ENCODE measurements at regions not wholly inside any gene's neighbourhood (a gene's known extent, or its start where the extent isn't known, plus 50 kb on each side); places are given as distances from the start of the nearest gene placed in this dataset.

GRCh38 chr6:139508023-139508422 is 133.6 kb upstream of the CITED2 start:
- DNase-seq (ENCODE audit: low spot score) (no peak), ATAC-seq (ENCODE audit: low FRiP score) (no peak)
- TF ChIP-seq CTCF (IDR thresholded peaks at IDR 0.05), result no peak

GRCh38 chr6:139500977-139501376 is 126.5 kb upstream of the CITED2 start:
- TF ChIP-seq CTCF (IDR thresholded peaks at IDR 0.05), result no peak
- ATAC-seq (ENCODE audit: low FRiP score) (no peak), DNase-seq (ENCODE audit: low spot score) (no peak)

- DNase-seq (ENCODE audit: low spot score), result no peak
- TF ChIP-seq CTCF (IDR thresholded peaks at IDR 0.05), result no peak
- ATAC-seq (ENCODE audit: low FRiP score), result no peak
Measured at GRCh38 chr6:139498715-139499114, 124.3 kb upstream of the CITED2 start.

- ATAC-seq (ENCODE audit: low FRiP score) (no peak), DNase-seq (ENCODE audit: low spot score) (no peak)
- no peak for TF ChIP-seq CTCF (IDR thresholded peaks at IDR 0.05)
Measured at GRCh38 chr6:139497345-139497961, 123.0 kb upstream of the CITED2 start.

GRCh38 chr6:139496654-139497344 is 122.4 kb upstream of the CITED2 start:
- ATAC-seq (ENCODE audit: low FRiP score) (no peak), DNase-seq (ENCODE audit: low spot score) (no peak)
- TF ChIP-seq CTCF (IDR thresholded peaks at IDR 0.05), result no peak

- DNase-seq (ENCODE audit: low spot score) (no peak), ATAC-seq (ENCODE audit: low FRiP score) (no peak)
- no peak for TF ChIP-seq CTCF (IDR thresholded peaks at IDR 0.05)
Measured at GRCh38 chr6:139494376-139494990, 120.0 kb upstream of the CITED2 start.

- TF ChIP-seq CTCF (IDR thresholded peaks at IDR 0.05), result no peak
- DNase-seq (ENCODE audit: low spot score) (no peak), ATAC-seq (ENCODE audit: low FRiP score) (no peak)
Measured at GRCh38 chr6:139490482-139490881, 116.0 kb upstream of the CITED2 start.
